Fibroblast of the aortic adventitia (primary cell): ENCODE measurements at regions not wholly inside any gene's neighbourhood (a gene's known extent, or its start where the extent isn't known, plus 50 kb on each side); places are given as distances from the start of the nearest gene placed in this dataset.

Experiments
- DNase-seq: peaks from one replicate; pipeline ENCODE4 v3.0.0-alpha.2; 2010; ENCODE audit warnings: low read depth
- H3K4me3 ChIP-seq: 2 replicates; pipeline ENCODE4 v1.5.1; 2011; ENCODE audit warnings: low read depth, mild to moderate bottlenecking, control low read depth, low read length, moderate library complexity
- CTCF ChIP-seq: IDR thresholded peaks from 2 replicates; pipeline ENCODE4 v1.5.1; 2011; ENCODE audit warnings: mild to moderate bottlenecking, low read length, control low read depth, inconsistent platforms; ENCODE audit not compliant: insufficient read depth

GRCh38 chr14:71437870-71438269, 494.4 kb upstream of the RGS6 start:
- DNase-seq = no peak
- H3K4me3 ChIP-seq = no peak overlapping the region
- no peak for TF ChIP-seq CTCF

GRCh38 chr14:71438684-71439083, 493.5 kb upstream of the RGS6 start:
- peak overlapping the region; percentile 43 for H3K4me3 ChIP-seq
- no peak for TF ChIP-seq CTCF
- peak; percentile 65 for DNase-seq

GRCh38 chr14:71441126-71441525, 491.1 kb upstream of the RGS6 start:
- H3K4me3 ChIP-seq = no peak overlapping the region
- no peak for TF ChIP-seq CTCF
- DNase-seq = peak; percentile 36

GRCh38 chr14:71444030-71444822, 488.0 kb upstream of the RGS6 start:
- DNase-seq = no peak
- H3K4me3 ChIP-seq = no peak overlapping the region
- TF ChIP-seq CTCF = no peak

GRCh38 chr14:71448431-71449315, 483.6 kb upstream of the RGS6 start:
- no peak for TF ChIP-seq CTCF
- DNase-seq = no peak
- no peak overlapping the region for H3K4me3 ChIP-seq

- TF ChIP-seq CTCF = no peak
- H3K4me3 ChIP-seq = no peak overlapping the region
- no peak for DNase-seq
Observed at GRCh38 chr14:71449316-71450055, 482.7 kb upstream of the RGS6 start.
